ENCODE measurements at regions not wholly inside any gene's neighbourhood (a gene's known extent, or its start where the extent isn't known, plus 50 kb on each side); places are given as distances from the start of the nearest gene placed in this dataset.

GRCh38 chr17:83144421-83145357 lies 65.3 kb downstream of the METRNL start:
- DNase-seq (ENCODE audit: extremely low read depth in 1 of 2, low read depth in 1 of 2): no peak

GRCh38 chr17:83145358-83145738 lies 65.9 kb downstream of the METRNL start:
- no peak for DNase-seq (ENCODE audit: extremely low read depth in 1 of 2, low read depth in 1 of 2)

DNA sequence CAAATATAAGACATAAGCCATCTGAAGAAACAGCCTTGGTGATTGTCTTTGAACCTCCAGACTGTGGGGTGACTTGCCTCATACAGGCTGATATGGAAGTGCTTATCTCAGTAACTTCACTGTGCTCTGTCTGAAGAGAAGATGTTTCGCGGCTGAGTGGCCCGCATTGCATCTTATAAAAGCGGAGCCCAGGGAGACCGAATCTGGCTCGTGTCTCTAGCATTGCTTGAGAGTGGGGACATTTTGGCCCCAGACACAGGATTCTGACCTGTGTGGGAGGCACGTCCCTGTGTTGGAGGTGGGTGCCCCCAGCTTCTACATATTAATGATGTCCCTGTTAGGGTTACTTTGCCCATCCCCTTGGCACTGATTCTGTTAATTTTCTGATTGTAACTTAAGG lies 66.4 kb downstream of the METRNL start:
- DNase-seq (ENCODE audit: extremely low read depth in 1 of 2, low read depth in 1 of 2): no peak

- DNase-seq (ENCODE audit: extremely low read depth in 1 of 2, low read depth in 1 of 2): no peak
These were observed 66.9 kb downstream of the METRNL start for GRCh38 chr17:83146347-83146746.

DNA sequence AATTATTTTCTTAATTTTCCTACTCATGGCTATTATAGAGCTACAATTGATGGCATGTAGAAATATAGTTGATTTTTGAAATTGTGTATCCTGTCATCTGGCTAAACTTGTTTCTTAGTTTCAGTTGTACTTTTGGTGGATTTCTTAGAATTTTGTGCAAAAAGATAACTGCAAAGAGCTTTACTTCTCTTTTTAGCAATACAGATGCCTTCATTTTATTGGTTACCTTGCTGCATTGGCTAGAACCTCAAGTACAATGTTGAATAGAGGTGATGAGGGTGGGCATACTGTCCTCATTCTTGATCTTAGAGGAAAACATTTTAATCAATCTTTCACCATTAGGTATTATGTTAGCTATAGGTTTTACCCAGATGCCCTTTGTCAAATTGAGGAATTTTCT lies 67.9 kb downstream of the METRNL start:
- DNase-seq (ENCODE audit: extremely low read depth in 1 of 2, low read depth in 1 of 2): no peak

DNA sequence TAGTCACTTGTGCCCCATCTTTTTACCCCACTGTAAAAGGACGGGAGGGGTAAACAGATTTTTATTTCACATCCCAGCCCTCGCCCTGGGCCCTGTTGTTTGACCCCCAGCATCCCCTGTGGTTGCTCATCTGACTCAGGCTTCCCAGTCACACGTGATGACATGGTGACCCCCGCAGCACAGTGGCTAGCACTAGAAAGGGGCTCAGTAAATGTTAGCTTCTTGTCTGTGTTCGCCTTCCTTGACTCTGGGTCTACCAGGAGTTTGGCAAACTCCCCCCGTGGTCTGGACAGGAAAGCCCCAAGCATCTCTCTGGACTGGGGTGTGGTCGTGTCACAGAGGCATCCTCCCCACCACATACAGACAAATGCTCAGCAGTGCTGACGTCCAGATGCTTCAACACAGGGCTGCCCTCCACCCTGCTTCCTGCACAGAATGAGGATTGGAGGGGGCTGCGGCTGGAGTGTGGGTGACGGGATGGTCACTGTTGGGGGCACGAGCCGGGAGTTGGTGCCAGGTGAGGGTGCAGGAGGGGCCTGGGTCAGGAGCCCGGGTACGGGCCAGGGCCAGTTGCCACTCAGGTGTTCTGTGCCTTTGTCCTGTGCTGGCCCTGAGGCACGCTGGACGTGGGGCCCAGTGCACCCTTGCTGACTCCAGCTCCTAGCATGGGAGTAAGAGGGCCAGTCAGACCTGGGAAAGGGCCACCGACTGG lies 69.1 kb downstream of the METRNL start:
- DNase-seq (ENCODE audit: extremely low read depth in 1 of 2, low read depth in 1 of 2): no peak

GRCh38 chr17:83149029-83149725 lies 69.8 kb downstream of the METRNL start:
- no peak for DNase-seq (ENCODE audit: extremely low read depth in 1 of 2, low read depth in 1 of 2)

GRCh38 chr17:83149761-83150251 lies 70.4 kb downstream of the METRNL start:
- no peak for DNase-seq (ENCODE audit: extremely low read depth in 1 of 2, low read depth in 1 of 2)

DNA sequence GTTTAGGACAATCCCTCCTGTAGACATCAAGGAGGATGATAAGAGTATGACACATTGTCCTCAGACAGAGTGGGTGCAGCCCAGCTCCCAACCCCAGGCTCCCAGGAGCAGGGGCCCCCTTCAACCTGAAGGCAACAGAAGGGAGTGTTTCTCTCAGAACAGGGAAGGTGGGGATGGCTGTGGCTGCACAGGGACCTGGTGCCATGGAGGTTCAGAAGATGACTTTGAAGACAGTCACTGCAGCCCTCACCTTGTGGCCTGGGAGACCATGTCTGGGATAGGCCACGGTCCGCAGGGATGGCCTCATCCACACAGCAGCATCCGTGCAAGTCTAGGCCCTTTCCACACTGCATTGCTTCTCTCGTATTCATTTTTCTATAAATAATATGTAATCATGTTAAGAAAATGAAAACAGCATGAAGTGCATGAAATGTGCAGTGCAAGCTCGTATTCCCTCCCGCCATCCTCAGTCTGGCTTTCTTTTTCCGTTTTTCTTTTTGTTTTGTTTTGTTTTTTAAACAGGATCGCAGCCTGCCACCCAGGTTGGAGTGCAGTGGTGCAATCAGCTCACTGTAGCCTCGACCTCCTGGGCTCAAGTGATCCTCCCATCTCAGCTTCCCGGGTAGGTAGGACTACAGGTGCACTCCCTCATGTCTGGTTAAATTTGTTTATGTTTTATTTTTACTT lies 71.1 kb downstream of the METRNL start:
- no peak for DNase-seq (ENCODE audit: extremely low read depth in 1 of 2, low read depth in 1 of 2)

DNA sequence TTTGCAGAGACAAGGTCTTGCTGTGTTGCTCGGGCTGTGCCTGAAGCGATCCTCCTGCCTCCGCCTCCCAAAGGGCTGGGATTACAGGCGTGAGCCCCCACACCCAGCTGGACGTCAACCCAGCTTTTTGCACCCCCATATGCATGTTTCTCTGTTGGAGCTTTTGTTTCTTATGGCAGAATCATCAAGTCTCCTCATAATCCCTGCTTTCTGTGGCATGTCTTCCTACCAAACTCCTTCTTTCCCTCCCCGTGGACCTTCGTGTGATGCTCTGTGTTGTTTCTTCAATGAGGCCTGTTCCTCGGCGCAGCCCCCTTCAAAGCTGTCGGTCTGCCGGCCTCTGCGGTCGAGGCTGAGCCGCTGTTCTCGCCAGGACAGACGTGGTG lies 71.6 kb downstream of the METRNL start:
- no peak for DNase-seq (ENCODE audit: extremely low read depth in 1 of 2, low read depth in 1 of 2)

DNA sequence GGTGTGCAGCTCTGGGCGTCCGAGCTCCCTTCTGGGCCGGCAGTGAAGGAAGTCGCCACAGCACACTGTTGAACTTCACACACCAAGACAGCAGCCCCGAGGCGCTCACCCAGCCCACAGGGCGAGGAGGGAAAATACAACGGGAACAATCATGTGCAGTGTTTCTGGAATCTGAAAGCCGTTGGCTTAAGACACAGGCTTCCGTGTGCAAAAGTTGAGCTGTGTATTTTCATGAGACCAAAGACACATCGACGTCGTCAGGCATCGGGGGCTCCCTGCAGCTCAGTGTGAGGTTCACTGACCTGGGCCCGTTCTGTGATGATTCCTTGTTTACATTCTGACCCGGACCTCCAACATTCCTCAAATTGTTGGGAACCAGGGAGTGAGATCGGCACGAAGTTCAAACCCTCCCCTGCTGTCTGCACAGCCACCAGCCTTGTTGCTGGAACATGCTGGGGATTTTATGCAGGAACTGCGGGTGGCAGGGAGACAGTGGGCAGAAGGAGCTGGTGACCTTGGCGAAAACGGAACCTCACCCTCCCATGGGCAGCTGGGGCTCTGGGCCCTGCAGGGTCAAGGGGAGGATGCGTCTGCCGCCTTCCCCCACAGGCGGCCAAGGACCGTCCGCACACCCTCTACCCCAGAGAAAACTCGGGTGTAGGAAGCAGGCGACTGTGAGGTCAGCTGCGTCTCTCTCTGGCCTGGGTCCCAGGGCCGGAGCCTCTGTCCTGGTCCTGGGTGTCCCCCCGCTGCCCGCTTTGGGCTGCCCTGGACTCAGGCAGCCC lies 72.2 kb downstream of the METRNL start:
- DNase-seq (ENCODE audit: extremely low read depth in 1 of 2, low read depth in 1 of 2): no peak

GRCh38 chr17:83152227-83152744 lies 72.9 kb downstream of the METRNL start:
- no peak for DNase-seq (ENCODE audit: extremely low read depth in 1 of 2, low read depth in 1 of 2)

DNA sequence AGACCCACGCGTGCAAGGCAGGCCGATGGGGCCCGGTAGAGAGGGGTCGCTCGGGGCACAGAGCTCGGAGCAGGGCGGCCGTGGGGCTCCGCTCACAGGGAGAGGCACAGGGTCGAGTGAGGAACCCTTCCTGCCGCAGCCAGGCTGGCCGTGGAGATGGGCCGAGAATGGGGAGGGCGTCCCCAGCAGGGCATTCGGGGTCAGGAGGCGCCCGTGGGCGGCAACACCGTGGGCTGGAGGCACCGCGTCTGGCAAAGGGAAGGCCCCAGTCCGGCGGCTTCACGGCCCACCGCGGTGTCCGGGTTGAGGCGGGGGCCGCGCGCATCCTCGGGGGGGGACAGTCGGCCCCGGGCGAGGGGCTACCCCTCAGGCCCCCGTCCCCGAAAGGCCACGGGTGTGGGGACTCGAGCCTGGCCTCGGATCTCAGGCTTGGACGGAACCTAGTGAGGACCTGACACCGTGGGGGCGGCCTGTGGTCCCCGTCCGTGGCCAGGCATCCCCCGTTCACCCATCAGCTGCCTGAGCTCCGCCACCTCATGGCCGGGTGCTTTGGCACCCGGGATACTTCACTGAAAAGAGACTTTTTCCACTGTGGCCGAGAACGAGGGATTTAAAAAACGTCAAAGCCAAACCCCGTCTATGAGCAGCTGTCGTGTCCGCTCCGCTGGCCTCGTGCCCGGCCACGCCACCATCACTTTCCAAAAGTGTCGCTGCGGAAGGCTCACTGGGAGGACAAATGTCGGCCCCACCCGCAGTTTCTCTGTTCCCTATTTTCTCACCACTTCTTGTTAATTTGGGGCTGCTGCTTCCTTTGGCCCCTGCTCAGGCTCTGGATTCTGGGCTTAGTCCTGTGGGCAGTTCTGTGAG lies 73.6 kb downstream of the METRNL start:
- DNase-seq (ENCODE audit: extremely low read depth in 1 of 2, low read depth in 1 of 2): no peak

DNA sequence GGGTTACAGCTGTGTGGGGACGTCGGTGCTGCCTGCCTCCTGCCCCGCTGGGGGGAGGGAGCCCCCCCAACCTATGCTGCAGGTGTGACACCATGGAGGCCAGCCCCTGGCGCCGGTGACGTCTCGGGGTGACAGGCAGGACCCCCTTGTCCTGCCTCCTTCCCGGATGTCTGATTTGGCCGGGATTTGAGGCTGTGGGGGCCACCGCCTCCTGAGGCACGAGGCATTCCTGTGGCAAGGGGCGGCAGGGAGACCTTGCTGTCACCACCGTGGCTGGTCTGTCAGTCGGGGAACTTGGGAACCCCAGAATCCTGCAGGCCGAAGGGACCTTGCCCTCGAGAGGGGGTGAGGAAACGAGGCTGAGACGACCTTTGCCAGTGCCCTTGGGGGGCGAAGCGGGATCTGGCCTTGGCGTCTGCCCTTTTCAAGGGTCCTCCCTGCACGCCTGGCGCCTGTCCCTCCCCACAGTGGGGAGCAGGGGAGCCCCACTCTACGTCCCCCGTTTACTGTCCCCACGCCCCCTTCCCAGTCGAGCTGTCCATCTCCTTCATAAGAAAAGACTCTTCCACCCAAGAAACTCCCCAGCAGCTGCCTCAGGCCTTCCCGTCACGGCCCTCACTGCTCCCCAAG lies 74.4 kb downstream of the METRNL start:
- DNase-seq (ENCODE audit: extremely low read depth in 1 of 2, low read depth in 1 of 2): no peak

DNA sequence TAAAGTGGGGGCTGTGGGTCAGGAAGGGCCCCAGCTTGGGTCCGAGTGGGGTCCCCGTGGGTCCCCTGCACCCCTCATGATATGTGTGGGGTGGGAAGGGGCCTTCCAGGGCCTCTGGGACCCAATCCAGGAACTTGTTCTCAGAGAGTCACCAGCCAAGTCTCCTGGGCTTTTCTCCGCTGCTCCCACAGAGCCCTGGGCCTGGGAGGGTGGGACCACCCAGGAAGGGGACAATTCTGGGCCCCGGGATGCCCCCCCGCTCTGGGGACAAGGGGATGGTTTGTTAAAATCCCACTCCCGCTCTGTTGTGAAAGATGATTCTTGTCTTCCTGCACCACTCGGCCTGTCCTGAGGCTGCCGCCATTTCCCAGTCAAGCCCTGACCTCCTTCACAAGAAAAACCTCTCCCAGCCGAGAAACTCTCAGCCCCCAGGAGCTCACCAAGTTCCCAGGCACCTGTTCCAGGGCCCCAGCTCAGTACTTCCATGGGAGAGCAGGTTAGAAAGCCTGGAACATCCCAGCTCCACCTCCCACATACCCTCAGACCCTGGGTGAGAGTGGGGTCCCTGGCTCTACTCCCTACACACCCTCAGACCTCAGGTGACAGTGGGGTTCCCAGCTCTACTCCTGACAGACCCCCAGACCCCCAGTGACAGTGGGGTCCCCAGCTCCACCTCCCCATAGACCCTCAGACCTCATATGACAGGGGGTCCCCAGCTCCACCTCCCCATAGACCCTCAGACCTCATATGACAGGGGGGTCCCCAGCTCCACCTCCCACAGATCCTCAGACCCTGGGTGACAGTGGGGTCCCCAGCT lies 75.1 kb downstream of the METRNL start:
- no peak for DNase-seq (ENCODE audit: extremely low read depth in 1 of 2, low read depth in 1 of 2)

DNA sequence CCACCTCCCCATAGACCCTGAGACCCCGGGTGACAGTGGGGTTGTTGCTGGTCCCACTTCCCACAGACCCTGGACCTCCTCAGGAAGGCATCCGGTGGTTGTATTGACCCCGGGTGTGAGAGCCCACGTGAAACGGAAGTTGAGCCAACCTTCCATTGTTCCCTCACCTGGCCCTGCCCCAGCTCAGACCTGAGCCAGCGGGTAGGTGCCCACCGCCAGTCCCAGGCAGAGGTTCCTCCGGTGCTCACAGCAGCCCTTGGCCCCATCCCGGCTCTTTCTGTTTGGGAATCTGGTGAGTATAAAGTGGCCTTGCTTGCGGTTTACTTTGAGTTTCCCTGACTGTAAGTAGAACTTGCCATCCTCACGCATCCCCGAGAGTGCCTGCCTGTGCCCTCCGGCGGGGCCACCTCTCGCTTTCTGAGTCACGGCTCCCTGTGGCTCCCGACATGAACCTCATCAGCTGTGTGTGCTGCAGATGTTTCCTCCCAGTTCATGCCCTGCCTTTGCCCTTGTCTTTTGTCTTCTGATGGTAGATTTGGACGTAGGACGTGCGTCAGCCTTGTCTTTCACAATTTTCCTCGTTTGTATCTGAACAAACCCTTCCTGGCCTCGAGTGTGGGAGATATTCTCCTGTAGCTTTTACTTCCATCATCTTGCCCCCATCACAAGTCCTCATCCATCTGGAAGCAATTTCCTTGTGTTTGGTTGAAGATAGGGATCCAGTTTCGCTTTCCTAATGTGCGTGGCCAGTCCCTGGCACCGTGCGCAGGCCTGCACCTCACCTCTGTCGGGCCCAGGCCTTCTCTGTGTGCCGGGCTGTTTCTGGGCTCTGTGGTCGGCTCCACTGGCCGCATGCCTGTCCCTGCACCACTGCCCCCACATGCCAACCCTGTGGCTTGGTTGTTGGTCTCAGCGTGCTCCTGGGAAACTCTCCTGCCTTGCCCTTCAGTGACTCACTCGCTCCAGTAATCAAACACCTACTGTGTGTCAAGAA lies 76.0 kb downstream of the METRNL start:
- peak in 1 of 2 donors; percentile 44 for DNase-seq (ENCODE audit: extremely low read depth in 1 of 2, low read depth in 1 of 2)
